ENCODE measurements at regions not wholly inside any gene's neighbourhood (a gene's known extent, or its start where the extent isn't known, plus 50 kb on each side); places are given as distances from the start of the nearest gene placed in this dataset.

DNA sequence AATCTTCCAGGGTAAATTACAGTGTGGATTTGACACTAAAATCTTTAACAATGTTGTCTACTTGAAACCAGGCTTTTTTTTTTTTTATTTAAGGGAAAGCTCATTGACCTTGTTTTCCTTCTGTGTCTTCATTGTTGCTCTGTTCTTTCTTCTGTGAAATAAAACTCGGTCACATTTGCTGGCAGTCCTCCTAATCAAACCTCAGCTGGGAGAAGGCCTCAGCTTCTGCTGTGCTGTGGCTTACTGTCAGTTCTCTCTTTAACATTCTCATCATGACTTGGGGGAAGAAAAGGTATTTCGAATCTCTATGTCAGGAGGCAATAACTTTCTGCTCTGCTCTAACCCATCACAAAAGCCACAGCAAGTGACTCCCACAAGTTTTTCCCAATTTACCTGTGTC, 268.9 kb downstream of the ZNF608 start:
- intact Hi-C loops (cut with DNase I; ENCODE audit: low total_unique reads) = no loop called here
- WGBS, 2 donors = 63 to 79% methylated on average over 2 of the region's 2 CpGs
- no peak overlapping the region for H3K4me3 ChIP-seq (ENCODE audit: low read depth, poor library complexity, severe bottlenecking)
- no peak for DNase-seq (ENCODE audit: low spot score in 2 of 2)
- TF ChIP-seq, protein P1, sequence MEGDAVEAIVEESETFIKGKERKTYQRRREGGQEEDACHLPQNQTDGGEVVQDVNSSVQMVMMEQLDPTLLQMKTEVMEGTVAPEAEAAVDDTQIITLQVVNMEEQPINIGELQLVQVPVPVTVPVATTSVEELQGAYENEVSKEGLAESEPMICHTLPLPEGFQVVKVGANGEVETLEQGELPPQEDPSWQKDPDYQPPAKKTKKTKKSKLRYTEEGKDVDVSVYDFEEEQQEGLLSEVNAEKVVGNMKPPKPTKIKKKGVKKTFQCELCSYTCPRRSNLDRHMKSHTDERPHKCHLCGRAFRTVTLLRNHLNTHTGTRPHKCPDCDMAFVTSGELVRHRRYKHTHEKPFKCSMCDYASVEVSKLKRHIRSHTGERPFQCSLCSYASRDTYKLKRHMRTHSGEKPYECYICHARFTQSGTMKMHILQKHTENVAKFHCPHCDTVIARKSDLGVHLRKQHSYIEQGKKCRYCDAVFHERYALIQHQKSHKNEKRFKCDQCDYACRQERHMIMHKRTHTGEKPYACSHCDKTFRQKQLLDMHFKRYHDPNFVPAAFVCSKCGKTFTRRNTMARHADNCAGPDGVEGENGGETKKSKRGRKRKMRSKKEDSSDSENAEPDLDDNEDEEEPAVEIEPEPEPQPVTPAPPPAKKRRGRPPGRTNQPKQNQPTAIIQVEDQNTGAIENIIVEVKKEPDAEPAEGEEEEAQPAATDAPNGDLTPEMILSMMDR (IDR thresholded peaks at IDR 0.05) = no peak
- TF ChIP-seq POLR2A (IDR thresholded peaks at IDR 0.05) = no peak

DNA sequence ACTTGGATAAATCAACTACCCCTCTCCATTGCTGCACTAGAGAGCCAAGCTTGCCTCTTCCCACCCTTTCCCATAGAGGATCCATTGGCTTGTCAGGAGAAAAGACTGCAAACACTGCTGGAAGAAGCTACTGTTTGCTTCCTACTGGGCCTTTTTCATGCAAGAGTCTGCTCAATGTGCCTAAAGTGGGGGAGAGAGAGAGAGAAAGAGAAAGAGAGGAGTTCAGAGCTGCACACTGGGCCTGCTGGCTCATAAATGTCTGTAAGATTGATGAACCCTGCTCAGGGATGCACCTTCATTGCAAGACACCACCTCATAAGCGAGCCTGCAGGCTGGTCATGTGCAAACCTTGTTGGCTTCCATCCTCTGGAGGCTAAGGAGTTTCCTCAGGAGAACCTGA, 269.4 kb downstream of the ZNF608 start:
- TF ChIP-seq POLR2A (IDR thresholded peaks at IDR 0.05) = no peak
- TF ChIP-seq, protein P1 (IDR thresholded peaks at IDR 0.05) = no peak
- WGBS, 2 donors = 82 to 83% methylated on average over 1 of the region's 1 CpG
- intact Hi-C loops (cut with DNase I; ENCODE audit: low total_unique reads) = no loop called here
- no peak for DNase-seq (ENCODE audit: low spot score in 2 of 2)
- no peak overlapping the region for H3K4me3 ChIP-seq (ENCODE audit: low read depth, poor library complexity, severe bottlenecking)

DNA sequence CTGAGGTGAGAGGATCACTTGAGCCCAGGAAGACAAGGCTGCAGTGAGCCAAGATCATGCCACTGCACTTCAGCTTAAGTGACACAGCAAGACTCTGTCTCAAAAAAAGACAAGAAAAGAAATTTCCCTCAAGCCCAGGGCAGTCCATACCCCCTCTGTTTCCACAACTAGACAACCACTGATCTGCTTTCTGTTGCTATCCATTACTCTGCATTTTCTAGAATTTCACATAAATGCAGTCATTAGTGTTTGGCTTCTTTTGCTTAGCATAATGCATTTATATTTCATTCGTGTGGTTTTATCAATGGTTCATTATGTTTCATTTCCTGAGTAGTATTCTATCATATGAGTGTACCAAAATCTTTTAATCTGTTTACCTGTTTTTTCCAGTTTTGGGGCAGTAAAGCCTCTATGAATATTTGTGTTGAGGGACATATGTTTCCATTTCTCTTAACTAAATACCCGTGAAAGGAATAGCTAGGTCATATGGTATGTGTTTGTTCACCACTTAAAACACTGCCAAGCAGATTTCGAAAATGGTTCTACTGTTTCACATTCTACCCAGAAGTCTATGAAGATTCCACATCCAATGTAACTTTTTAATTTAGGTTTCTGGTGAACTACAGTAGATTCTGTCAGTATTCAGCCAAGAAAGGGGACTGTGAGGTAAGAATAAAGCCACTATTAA, 271.8 kb downstream of the ZNF608 start:
- TF ChIP-seq, protein P1 (IDR thresholded peaks at IDR 0.05) = no peak
- no peak for TF ChIP-seq POLR2A (IDR thresholded peaks at IDR 0.05)
- no peak overlapping the region for H3K4me3 ChIP-seq (ENCODE audit: low read depth, poor library complexity, severe bottlenecking)
- 74 to 77% methylated on average over 3 of the region's 3 CpGs for WGBS, 2 donors
- DNase-seq (ENCODE audit: low spot score in 2 of 2) = no peak
- intact Hi-C loops (cut with DNase I; ENCODE audit: low total_unique reads) = no loop called here

DNA sequence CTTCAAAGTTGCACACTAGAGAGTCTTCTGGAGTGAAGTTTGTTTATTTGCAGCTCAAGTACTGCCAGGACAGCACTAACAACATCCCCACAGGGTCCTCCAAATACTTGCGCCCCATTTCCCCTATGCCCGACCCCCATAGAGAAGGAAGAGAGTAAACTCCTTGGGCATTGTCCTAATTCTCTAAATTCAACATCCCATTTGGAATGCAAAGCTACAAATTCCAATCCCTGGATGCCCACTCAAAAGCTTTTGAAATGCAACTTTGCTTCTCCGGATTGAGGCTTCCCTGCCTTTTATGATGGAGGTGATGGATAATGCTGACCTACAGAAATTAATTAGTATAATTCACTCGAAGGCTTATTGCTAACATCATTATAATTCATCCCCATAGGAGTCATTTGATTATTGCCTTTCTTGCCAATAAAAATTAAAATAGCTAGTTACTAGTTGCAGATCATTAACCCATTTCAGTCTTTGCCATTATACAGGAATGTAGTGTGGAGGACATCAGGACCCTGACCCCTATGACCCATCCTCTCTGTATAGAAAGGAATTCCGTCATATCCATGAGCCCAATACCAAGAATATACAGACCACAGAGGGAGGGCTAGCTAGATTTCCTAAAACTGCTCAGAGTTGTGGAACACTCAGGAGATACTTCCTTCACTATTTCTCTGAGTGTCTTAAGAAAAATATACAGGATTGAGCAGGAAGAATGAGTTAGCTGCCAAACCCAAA, 277.6 kb downstream of the ZNF608 start:
- intact Hi-C loops (cut with DNase I; ENCODE audit: low total_unique reads) = no loop called here

DNA sequence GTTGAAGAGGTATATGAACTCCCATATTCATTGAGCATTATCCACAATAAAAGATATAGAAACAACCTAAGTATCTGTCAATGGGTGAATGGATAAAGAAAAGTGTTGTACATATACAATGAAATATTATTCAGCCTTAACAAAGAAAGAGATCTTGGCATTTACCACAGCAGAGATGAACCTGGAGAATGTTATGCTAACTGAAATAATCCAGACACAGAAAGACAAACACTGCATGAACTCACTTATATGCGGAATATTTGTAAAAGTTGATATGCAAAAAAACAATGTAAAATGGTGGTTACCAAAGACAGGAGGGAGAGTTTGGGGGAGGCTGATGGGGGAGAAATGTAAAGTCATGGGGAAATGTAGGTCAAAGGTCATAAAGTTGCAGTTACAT, 278.7 kb downstream of the ZNF608 start:
- DNase-seq (ENCODE audit: low spot score in 2 of 2) = no peak
- 92 to 100% methylated on average over 1 of the region's 1 CpG for WGBS, 2 donors
- intact Hi-C loops (cut with DNase I; ENCODE audit: low total_unique reads) = no loop called here
- TF ChIP-seq POLR2A (IDR thresholded peaks at IDR 0.05) = no peak
- TF ChIP-seq, protein P1 (IDR thresholded peaks at IDR 0.05) = no peak
- H3K4me3 ChIP-seq (ENCODE audit: low read depth, poor library complexity, severe bottlenecking) = no peak overlapping the region

More for the DNA sequence above, 277.6 kb downstream of the ZNF608 start:
- no peak for DNase-seq (ENCODE audit: low spot score in 2 of 2)
- TF ChIP-seq, protein P1 (IDR thresholded peaks at IDR 0.05) = no peak
- TF ChIP-seq POLR2A (IDR thresholded peaks at IDR 0.05) = no peak
- no peak overlapping the region for H3K4me3 ChIP-seq (ENCODE audit: low read depth, poor library complexity, severe bottlenecking)
- 81 to 90% methylated on average over 5 of the region's 5 CpGs for WGBS, 2 donors

Data from lower leg skin (tissue), 4 donors.